Fibroblast of skin of right quadriceps (primary cell): ENCODE measurements at regions not wholly inside any gene's neighbourhood (a gene's known extent, or its start where the extent isn't known, plus 50 kb on each side); places are given as distances from the start of the nearest gene placed in this dataset.
"Not testable (repeated sequence)": the region's sequence is repeated elsewhere in the genome, so short reads cannot be mapped to it uniquely, and the experiment has no call there.

ENCODE experiments used
- DNase-seq: peaks from one replicate; pipeline ENCODE4 v3.0.0-alpha.2; 2013

DNA sequence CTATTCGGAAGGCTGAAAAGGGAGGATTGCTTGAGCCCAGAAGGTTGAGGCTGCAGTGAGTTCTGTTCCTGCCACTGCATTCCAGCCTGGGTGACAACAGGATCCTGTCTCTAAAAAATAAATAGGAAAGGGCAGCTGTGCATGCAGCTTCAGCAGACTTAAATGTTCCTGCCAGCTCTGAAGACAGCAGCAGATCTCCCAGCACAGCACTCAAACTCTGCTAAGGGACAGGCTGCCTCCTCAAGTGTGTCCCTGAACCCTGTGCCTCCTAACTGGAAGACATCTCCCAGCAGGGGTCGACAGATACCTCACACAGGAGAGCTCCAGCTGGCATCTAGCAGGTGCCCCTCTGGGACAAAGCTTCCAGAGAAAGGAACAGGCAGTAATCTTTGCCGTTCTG is 117.9 kb downstream of the CXCL12 start:
- DNase-seq = no peak

DNA sequence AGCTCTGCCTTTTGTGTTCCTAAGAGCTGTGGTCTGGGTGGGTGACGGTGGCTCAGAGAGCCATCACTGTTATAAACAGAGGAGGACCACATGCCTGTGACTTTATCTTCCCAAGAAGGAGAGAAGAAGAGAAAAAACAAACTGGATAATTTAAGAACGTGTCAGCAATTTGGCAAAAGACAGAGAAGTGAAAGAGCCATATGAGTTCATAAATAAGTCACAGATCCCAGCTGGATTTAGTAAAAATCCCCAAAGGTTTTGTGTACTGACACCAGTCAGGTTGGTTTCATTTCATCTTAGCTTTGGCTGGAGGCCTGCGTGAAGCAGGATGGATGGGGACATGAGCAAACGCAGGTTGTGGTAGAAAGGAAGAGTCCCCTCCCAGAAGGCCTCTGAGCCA is 120.7 kb downstream of the CXCL12 start:
- DNase-seq = peak; percentile 54

DNA sequence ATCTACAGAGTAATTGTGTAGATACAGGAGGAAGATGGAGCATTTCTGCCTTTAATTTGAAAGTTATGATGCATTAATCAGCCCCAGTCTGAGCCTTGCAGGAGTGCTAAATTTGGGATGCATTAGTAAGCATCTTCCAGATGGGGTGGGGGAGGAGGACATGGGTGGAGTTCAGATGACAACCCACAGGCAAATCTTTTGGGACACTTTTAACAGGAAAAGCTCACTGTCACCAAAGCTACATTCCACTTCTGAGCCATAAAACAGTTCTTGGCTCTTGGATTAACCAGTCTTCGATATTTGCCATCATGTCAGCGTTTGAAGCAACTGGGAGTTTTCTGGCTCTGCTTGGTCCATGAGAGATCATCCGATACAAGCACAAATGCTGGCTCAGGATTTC is 121.1 kb downstream of the CXCL12 start:
- peak; percentile 58 for DNase-seq

DNA sequence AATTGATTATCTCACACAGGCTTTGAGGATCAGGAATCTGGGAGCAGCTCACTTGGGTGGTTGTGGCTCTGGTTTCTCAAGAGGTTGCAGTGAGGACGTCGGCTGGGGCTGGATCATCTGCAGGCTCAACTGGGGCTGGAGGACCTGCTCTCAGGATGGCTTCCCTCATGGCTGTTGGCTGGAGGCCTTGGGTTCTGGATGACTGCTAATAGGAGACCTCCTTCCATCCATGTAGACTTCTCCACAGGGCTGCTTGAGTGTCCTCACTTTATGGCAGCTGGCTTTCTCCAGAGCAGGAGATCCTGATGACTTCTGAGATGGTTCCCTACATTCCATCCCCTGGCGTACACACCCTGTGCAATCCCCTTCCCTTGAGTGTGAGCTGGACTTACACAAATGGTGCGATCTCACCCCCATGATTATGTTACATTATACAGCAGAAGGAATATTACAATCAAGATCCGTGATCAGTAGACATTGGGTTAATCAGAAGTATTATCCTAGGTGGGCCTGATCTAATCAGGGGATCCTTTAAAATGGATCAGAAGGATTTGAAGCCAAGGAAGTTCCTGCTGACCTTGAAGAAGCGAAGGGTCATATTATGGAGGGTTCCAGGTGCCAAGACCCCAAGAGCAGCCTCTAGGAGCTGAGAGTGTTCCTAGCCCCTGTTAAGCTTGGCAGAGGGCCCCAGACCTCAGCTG is 122.2 kb downstream of the CXCL12 start:
- no peak for DNase-seq

DNA sequence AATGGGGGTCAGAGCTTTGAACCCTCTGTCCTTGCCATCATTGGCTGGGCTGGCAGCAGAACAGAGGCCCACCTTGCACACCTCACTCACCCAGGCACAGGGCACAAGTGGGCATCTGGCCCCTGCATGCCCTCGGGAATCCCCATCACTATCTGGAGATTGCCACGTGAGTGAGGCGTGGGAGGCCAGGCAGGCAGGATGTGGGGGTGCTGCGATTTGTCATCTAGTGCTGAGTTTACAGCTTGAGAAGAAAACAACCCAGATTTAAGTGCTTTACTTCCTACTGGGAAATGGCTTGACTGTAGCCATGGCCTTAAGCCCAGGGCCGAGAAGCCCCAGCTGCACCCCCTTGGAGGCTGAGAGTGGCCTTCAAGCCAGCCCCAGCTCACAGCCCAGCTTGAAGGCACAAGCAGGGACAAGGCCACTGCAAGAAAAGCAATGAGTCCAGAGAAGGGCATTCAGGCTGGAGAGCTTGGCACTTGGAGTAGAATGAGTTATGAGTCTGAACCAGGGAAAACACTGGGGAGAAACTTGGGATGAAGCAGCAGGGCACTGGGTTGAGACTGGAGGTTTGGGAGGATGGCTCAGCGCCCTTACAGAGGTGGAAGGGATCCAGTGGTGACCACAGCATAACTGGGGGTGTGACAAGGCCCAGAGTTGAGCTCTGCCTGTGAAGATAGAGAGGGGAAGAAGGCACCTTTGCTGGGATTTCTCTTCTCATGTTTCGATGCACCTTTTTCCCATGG is 123.0 kb downstream of the CXCL12 start:
- DNase-seq = peak; percentile 59

DNA sequence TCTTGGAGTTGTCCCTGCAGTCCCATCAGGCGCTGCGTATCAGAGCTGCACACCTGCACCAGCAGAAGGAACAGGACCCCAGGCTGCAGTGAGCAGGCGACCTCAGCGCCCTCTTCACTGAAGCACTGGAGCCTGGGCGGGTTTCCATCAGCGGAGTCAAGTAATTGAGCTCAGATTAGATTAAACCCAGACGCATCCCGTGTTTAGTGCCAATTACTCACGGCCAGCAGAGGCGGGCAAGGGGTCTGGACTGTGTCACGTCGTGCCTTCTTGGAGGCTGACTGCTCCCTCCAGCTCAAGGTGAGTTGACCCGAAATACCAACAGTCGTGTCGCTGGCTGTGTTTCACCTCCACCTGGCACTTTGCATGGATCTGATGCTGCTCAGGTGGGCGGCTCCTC is 123.6 kb downstream of the CXCL12 start:
- peak; percentile 37 for DNase-seq

DNA sequence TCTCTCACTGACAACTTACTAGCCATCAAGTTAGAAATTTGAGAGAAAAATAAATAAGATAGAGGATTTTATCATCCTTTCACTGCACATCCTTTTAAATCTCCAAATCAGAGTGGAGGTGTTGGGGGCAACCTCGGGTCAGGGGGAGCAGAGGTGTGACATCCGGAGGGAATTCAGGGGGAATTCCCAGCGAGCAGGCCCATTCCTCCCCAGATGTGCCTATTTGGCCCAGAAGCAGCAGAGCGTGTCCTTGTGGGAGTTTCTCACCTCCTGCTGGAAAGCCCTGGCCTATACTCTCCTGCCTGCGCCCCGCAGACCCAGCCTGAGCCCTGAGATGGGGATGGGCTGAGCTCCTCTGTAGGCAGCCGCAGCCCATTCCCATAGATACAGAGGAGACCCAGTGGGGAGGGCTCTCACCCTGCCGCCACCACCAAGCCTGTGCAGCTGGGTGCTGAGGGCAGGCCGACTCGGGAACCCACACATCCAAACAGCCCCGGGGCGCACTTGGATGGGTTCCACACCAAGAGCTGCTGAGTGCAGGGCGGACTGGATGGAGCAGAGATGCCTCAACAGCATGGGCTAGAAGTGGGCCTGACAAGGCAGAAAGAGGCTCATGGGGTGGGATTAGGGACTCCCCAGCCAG is 124.5 kb downstream of the CXCL12 start:
- DNase-seq = no peak

DNA sequence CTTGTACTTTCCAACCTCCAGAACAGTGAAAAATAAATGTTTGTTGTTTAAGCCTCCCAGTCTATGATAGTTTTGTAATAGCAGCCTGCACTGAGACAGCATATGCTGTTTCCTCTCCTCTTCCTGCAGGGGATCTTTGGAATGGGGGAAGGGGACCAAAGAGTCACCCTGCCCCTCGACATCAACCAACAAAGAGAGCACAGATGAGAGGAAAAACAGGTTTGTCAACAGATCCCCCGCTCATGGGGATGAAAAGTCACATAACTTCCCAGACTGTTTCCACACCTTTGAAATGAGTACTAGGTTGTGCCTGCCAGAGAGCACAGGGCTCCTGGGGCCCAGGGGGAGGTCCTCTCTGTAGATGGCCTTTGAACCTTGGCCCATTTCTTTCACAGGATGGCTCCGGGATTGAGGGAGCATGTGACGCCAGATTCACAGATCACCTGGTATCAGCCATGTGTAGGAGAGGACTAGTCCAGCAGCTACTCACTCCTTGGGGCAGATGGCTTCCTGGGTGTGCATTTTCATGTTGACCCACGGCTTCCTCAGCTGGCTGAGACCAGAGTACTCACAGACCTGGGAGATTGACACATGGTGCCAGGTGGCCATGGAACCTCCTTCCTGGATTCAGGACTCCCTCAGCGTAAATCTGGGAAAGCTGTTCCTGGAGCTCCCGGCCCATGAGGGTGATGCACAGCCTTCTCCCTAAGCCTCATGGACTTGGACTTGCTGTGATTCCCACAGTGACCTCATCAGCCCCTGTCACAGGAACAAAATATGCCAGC is 125.6 kb downstream of the CXCL12 start:
- DNase-seq = no peak

DNA sequence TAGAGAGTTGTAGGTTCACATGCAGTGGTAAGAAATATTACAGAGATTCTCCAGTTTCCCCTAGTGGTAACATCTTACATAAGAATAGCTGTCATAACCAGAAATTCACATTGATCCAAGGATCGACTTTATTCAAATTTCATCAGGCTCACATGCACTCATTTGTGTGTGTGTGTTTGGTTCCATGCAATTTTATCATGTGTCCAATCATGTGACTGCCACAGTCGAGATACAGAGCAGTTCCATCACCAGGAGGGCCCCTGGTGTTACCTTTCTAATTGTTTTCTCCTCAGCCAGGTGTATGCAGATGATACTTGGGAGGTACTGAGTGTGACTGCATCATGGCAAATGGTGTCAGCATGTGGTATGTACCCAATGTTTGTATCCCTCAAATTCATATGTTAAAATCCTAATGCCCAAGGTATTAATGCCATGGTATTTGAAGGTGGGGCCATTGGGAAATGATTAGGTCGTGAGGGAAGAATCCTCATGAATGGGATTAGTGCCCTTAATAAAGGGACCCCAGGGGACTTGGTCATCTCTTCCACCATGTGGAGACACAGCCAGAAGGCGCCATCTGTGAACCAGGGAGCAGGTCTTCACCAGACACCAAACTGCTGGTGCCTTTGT is 126.3 kb downstream of the CXCL12 start:
- no peak for DNase-seq

DNA sequence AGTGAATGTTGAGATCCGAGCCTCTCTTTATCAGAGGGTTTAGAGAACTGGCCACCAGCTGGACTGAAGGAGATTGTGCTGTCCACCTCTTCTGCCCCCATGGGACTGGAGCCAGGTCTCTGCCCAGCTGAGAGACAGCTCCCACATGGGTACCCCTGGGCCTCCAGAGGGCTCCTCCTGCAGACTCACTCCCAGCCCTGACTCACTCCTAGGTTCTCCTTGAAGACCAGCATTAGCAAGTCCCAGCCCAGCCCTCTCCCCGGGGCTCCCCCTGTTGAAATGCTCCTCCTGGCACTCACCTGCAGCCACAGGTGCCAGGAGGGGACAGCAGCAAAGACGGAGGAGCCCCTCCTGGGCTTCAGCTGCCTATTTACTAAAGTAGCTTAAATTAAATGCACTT is 126.9 kb downstream of the CXCL12 start:
- no peak for DNase-seq

DNA sequence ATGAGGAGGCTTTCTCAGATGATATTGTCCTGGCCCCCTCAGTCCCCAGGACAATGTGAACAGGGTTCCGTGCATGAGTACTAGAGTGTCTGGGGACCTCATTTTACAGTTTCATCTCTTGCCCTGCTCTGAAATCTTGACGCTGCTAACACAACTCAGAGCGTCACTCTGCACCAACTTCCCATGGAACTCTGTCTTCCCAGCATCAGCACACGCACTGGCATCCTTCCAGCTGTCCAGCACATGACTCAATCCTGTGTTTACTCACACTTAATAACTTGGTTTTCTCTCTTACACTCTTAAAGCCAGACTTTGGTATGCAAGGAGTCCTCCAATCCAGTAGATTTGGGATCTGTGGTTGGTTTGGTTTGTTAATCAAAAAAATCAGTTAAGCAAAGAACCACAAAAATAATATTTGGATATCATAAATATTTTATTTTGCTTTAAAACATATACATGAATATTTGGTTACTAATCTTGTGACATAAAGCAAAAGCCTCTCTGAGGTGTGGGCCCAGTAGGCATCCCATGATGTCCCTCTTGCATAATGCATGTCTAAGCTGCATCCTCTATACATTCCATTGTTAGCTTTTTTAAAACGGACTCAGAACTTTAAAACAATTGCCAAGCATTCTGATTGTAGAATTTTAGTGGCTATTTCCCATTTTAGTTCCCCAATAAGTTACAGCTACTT is 131.0 kb downstream of the CXCL12 start:
- DNase-seq = peak; percentile 96

DNA sequence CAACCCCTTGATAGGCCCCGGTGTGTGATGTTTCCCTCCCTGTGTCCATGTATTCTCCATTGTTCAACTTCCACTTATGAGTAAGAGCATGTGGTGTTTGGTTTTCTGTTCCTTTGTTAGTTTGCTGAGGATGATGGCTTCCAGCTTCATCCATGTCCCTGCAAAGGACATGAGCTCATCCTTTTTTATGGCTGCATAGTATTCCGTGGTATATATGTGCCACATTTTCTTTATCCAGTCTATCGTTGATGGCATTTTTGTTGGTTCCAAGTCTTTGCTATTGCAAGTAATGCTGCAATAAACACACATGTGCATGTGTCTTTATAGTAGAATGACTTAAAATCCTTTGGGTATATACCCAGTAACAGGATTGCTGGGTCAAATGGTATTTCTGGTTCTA is 132.3 kb downstream of the CXCL12 start:
- DNase-seq = not testable (repeated sequence)

DNA sequence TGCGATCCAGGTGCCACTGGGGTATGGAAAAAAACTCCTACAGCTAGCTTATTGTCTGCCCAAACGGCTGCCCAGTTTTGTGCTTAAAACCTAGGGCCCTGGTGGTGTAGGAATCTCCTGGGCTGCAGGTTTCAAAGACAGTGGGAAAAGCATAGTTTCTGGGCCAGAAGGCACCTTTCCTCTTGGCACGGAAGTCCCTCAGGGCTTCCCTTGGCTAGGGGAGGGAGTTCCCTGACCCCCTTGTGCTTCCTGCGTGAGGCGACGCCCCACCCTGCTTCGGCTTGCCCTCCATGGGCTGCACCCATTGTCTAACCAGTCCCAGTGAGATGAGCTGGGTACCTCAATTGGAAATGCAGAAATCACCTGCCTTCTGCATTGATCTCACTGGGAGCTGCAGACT is 135.0 kb downstream of the CXCL12 start:
- not testable (repeated sequence) for DNase-seq

DNA sequence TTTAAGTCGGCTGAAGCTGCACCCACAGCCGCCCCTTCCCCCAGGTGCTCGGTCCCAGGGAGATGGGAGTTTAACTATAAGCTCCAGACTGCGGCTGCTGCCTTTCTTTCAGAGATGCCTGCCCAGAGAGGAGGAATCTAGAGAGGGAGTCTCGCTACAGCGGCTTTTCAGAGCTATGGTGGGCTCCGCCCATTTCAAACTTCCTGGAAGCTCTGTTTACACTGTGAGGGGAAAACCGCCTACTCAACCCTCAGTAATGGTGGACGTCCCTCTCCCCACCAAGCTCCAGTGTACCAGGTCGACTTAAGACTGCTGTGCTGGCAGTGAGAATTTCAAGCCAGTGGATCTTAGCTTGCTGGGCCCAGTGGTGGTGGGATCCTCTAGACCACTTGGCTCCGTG is 135.4 kb downstream of the CXCL12 start:
- no peak for DNase-seq

DNA sequence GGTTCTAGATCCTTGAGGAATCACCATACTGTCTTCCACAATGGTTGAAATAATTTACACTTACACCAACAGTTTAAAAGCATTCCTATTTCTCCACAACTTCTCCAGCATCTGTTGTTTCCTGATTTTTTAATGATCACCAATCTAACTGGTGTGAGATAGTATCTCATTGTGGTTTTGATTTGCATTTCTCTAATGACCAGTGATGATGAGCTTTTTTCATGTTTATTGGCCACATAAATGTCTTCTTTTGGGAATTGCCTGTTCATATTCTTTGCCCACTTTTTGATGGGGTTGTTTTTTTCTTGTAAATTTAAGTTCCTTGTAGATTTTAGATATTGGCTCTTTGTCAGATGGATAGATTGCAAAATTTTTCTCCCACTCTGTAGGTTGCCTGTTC is 138.2 kb downstream of the CXCL12 start:
- not testable (repeated sequence) for DNase-seq

DNA sequence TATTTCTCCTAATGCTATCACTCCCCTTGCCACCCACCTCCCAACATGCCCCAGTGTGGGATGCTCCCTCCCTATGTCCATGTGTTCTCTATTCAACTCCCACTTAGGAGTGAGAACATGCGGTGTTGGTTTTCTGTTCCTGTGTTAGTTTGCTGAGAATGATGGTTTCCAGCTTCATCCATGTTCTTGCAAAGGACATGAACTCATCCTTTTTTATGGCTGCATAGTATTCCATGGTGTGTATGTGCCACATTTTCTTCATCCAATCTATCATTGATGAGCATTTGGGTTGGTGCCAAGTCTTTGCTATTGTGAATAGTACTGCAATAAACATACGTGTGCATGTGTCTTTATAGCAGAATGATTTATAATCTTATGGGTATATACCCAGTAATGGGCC is 138.6 kb downstream of the CXCL12 start:
- DNase-seq = not testable (repeated sequence)

DNA sequence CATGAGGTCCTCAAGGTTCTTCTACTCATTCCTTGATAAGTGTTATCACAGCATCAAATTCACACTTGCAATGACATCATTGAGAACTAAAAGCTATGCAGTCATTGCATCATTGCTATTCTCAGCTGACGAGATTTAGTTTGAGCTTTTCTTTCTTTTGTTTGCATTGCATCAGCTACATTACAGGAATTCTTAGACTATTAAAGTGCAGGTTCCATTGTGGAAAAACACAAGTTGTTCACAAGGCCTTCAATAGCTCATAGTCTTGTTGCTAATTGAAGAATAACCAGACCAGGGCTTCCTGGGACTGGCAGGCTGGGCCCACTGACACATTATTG is 139.3 kb downstream of the CXCL12 start:
- DNase-seq = peak; percentile 64

DNA sequence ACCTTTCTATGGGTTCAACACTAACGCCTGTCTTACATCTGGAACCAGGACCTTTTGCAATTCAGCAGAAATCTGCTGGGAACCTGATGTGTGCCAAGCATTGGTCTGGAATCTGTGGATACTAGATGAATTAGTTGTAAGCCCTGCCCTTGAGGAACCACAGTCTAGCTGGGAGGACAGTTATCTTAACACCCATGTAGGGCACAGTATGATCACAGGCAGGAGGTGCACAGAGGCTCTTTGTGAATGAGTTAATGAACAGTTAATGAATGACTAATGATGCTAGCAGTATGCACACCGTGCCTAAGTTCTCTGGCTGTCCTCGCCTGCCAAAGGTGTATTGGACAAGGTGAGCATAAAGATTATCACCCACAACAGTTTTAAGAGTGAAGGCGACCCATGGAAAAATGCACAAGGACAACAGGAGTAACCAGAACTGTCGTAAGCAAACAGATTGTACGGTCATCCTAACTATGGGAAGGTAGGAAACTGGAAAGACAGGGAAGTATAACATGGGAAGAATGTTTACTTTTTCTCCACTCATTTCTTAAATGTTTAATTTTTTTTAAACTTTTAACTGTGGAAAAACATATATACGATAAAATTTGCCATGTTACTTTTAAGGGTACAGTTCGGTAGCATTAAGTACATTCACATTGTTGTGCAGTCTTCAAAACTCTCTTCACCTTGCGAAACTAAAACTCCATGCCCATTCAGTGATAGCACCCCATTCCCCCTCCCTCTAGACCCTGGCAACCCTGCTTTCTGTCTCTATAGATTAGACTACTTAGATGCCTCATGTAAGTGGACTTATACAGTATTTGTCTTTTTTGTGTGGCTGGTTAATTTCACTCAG is 139.9 kb downstream of the CXCL12 start:
- DNase-seq = no peak

DNA sequence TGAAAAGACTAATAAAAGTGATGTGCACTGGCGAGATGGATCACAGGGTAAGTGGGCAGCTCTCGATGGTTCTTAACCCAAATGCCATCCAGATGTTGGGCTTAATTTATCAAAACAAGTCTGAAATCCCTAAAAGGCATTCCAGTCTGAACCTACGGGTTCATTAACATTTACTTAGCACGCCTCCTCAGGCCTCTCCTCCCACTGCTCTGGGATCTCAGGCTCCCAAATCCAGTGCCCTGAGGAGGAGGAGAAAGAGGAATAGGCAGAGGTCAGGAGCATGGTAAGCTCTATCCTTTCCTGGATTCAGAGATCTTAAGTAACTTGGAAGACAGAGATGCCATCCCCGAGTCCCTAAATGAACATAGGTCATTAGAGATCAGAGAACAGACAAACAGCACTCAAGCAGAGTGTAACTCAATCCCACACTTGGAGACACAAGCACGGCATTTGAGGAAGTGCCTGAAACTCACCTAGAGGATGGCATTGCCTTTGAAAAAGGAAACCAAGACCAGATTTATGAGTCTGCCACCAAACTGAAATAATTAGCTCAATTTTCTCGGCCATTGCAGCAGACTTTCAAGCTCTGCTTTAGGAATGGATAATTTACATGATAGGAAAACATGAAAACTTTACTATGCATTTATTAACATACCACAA is 140.9 kb downstream of the CXCL12 start:
- no peak for DNase-seq

DNA sequence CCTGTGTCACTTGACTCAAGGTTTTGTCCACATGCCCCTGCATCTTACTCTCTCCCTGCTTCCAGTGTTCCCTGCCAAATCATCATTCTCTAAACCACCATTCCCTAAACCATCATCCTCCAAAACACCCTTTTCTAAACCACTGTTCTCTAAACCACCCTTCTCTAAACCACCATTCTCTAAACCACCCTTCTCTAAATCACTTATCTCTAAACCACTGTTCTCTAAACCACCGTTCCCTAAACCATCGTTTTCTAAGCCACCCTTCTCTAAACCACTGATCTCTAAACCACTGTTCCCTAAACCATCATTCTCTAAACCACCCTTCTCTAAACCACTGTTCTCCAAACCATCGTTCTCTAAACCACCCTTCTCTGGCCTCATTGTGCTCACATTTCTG is 142.1 kb downstream of the CXCL12 start:
- no peak for DNase-seq

DNA sequence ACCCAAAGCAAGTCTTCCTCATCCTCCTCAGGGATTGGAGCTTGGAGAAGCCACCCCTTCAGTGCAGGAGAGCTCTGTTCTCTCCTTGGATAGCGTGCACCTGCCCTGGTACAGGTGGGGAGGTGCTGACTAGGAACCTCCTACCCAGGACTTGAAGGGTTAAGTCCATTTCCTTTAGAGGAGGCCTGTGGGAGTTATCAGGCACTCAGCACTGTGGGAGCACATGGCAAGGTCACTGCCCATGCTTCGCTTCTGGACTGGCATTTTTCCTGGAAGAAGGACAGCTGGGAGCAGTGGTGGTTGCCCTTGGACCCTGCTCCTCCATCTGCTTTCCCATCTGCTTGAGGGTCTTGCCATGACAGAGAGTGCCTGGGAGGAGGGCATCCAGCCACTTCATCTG is 142.8 kb downstream of the CXCL12 start:
- DNase-seq = no peak
